H1 (cell line): ENCODE measurements at regions not wholly inside any gene's neighbourhood (a gene's known extent, or its start where the extent isn't known, plus 50 kb on each side); places are given as distances from the start of the nearest gene placed in this dataset.

Source experiments
- CTCF ChIA-PET: fragments of 300-600 bp; sonication (Branson Sonifier 250); formaldehyde crosslinking; loops from one replicate; lab custom pipeline; 2021; ENCODE audit not compliant: partially characterized antibody; lab: Charles Lee
- POLR2A ChIA-PET: fragments of 300-600 bp; sonication (Branson Sonifier 250); formaldehyde crosslinking; loops from one replicate; lab custom pipeline; 2021; ENCODE audit warnings: inconsistent platforms; ENCODE audit not compliant: partially characterized antibody; lab: Charles Lee
- DNase-seq, 2 experiments: peaks; one replicate each; pipeline versions ENCODE4 v3.0.0 to v3.0.0-alpha.2; 2010 to 2022; ENCODE audit warnings: low spot score in 2 of 2, low read depth in 1 of 2, mixed read lengths in 1 of 2
- FAIRE-seq: peaks from 2 replicates; lab custom pipeline; 2011; peaks lifted over from hg19 to GRCh38; lab: Jason Lieb, UNC
- H2AFZ ChIP-seq: 2 replicates; pipeline ENCODE4 v1.8.1; 2012; ENCODE audit warnings: low read length, inconsistent platforms
- H2AK5ac ChIP-seq: 2 replicates; pipeline ENCODE4 v1.6.1; 2013; ENCODE audit warnings: low read depth, low read length
- H2BK120ac ChIP-seq: replicated peaks from 2 replicates; pipeline ENCODE3; 2013; ENCODE audit warnings: low read depth, low read length, inconsistent platforms
- H2BK12ac ChIP-seq: 2 replicates; pipeline ENCODE4 v1.6.1; 2013; ENCODE audit warnings: low read depth, low read length
- H2BK15ac ChIP-seq: 2 replicates; pipeline ENCODE4 v1.6.1; 2013; ENCODE audit warnings: low read length
- H2BK20ac ChIP-seq: 2 replicates; pipeline ENCODE4 v1.6.1; 2013; ENCODE audit warnings: low read length
- H2BK5ac ChIP-seq: 2 replicates; pipeline ENCODE4 v1.6.1; 2013; ENCODE audit warnings: low read depth, low read length
- H3K14ac ChIP-seq: 2 replicates; pipeline ENCODE4 v1.6.1; 2013; ENCODE audit warnings: inconsistent platforms; ENCODE audit not compliant: insufficient read length
- H3K18ac ChIP-seq: 2 replicates; pipeline ENCODE4 v1.6.1; 2013; ENCODE audit warnings: low read length; ENCODE audit errors: extremely low read depth
- H3K23ac ChIP-seq: 2 replicates; pipeline ENCODE4 v1.6.1; 2013; ENCODE audit warnings: inconsistent platforms; ENCODE audit not compliant: insufficient read length
- H3K23me2 ChIP-seq: 2 replicates; pipeline ENCODE4 v1.6.1; 2013; ENCODE audit warnings: low read depth, low read length
- H3K27ac ChIP-seq: 2 replicates; pipeline ENCODE4 v1.6.1; 2011; ENCODE audit warnings: low read depth, low read length, inconsistent platforms
- H3K27me3 ChIP-seq, 4 experiments: replicated peaks in 1 of 4; 1 replicate in 1 of 4; 2 replicates in 3 of 4; pipeline versions ENCODE4 v1.6.1 to v1.8.1; 2011 to 2013; ENCODE audit warnings: low read length in 3 of 4, mild to moderate bottlenecking in 3 of 4, inconsistent platforms in 2 of 4, mixed read lengths in 2 of 4, moderate library complexity in 1 of 4; ENCODE audit not compliant: control insufficient read depth in 3 of 4, insufficient read depth in 3 of 4; ENCODE audit errors: extremely low read depth in 1 of 4
- H3K36me3 ChIP-seq, 4 experiments: 2 replicates each; pipeline versions ENCODE4 v1.6.1 to v1.8.1; 2011 to 2013; ENCODE audit warnings: mild to moderate bottlenecking in 4 of 4, low read length in 3 of 4, moderate library complexity in 2 of 4, control low read depth in 1 of 4, inconsistent platforms in 1 of 4; ENCODE audit not compliant: insufficient read depth in 4 of 4, control insufficient read depth in 2 of 4
- H3K4ac ChIP-seq: replicated peaks from 2 replicates; pipeline ENCODE3; 2013; ENCODE audit warnings: low read length, low read depth, mixed read lengths, inconsistent platforms; ENCODE audit not compliant: insufficient read length
- H3K4me1 ChIP-seq, 4 experiments: replicated peaks in 1 of 4; 1 replicate in 1 of 4; 2 replicates in 3 of 4; pipeline versions ENCODE4 v1.6.1 to v1.8.1; 2011 to 2013; ENCODE audit warnings: low read length in 3 of 4, inconsistent platforms in 2 of 4, mixed read lengths in 1 of 4; ENCODE audit not compliant: insufficient read depth in 4 of 4, control insufficient read depth in 3 of 4
- H3K4me2 ChIP-seq, 2 experiments: 2 replicates each; pipeline versions ENCODE4 v1.6.1 to v1.8.1; 2011 to 2013; ENCODE audit warnings: low read depth in 2 of 2, low read length in 2 of 2, control low read depth in 1 of 2, inconsistent platforms in 1 of 2, mild to moderate bottlenecking in 1 of 2; ENCODE audit not compliant: insufficient read depth in 1 of 2
- H3K4me3 ChIP-seq, 4 experiments: fragments of 200-600, 300-600 bp in 1 of 4; sonication (generic), shearing (Covaris generic), sonication (Bioruptor Twin) in 1 of 4; 2 replicates each; pipeline versions ENCODE4 v1.5.1 to v1.8.1; 2011 to 2016; ENCODE audit warnings: low read length in 4 of 4, low read depth in 3 of 4, control low read depth in 2 of 4, inconsistent platforms in 2 of 4, mild to moderate bottlenecking in 2 of 4, mixed read lengths in 1 of 4, moderate library complexity in 1 of 4; ENCODE audit not compliant: insufficient read depth in 2 of 4; ENCODE audit errors: extremely low read depth in 1 of 4
- H3K56ac ChIP-seq: replicated peaks from 2 replicates; pipeline ENCODE3; 2013; ENCODE audit warnings: low read depth, mild to moderate bottlenecking, mixed read lengths, low read length, inconsistent platforms; ENCODE audit not compliant: insufficient read length
- H3K79me1 ChIP-seq: 2 replicates; pipeline ENCODE4 v1.6.1; 2013; ENCODE audit warnings: low read depth, low read length, control low read depth
- H3K79me2 ChIP-seq, 2 experiments: 2 replicates each; pipeline versions ENCODE4 v1.6.1 to v1.8.1; 2012 to 2013; ENCODE audit warnings: low read length in 2 of 2, mild to moderate bottlenecking in 2 of 2, inconsistent platforms in 1 of 2; ENCODE audit not compliant: insufficient read depth in 2 of 2, control insufficient read depth in 1 of 2
- H3K9ac ChIP-seq, 4 experiments: replicated peaks in 1 of 4; 1 replicate in 1 of 4; 2 replicates in 3 of 4; pipeline versions ENCODE4 v1.6.1 to v1.8.1; 2011 to 2013; ENCODE audit warnings: low read depth in 3 of 4, low read length in 3 of 4, control low read depth in 2 of 4, mild to moderate bottlenecking in 2 of 4, moderate library complexity in 2 of 4, inconsistent platforms in 1 of 4; ENCODE audit errors: extremely low read depth in 1 of 4
- H3K9me3 ChIP-seq, 2 experiments: 2 replicates each; pipeline versions ENCODE4 v1.6.1 to v1.8.1; 2012 to 2013; ENCODE audit warnings: mild to moderate bottlenecking in 2 of 2, moderate library complexity in 2 of 2, control low read depth in 1 of 2, inconsistent platforms in 1 of 2, low read depth in 1 of 2, low read length in 1 of 2, mixed read lengths in 1 of 2; ENCODE audit not compliant: insufficient read depth in 2 of 2
- H4K20me1 ChIP-seq, 2 experiments: replicated peaks in 1 of 2; 2 replicates each; pipeline versions ENCODE3 to v1.8.1; 2011 to 2013; ENCODE audit warnings: inconsistent platforms in 2 of 2, low read length in 2 of 2, mild to moderate bottlenecking in 1 of 2; ENCODE audit not compliant: insufficient read depth in 2 of 2, control insufficient read depth in 1 of 2
- H4K5ac ChIP-seq: 2 replicates; pipeline ENCODE4 v1.6.1; 2013; ENCODE audit warnings: low read length, low read depth, mixed read lengths, inconsistent platforms; ENCODE audit not compliant: insufficient read length
- H4K8ac ChIP-seq: 2 replicates; pipeline ENCODE4 v1.8.0; 2013; ENCODE audit warnings: mild to moderate bottlenecking, moderate library complexity, low read length, inconsistent platforms; ENCODE audit not compliant: insufficient read depth; ENCODE audit errors: extremely low read depth
- H4K91ac ChIP-seq: replicated peaks from 2 replicates; pipeline ENCODE3; 2013; ENCODE audit warnings: low read length, mixed read lengths, inconsistent platforms; ENCODE audit not compliant: insufficient read length
- ATF3 ChIP-seq: IDR thresholded peaks from 2 replicates; pipeline ENCODE4 v1.6.1; 2011; ENCODE audit warnings: low read depth, mild to moderate bottlenecking, low read length; ENCODE audit not compliant: insufficient read depth
- BRCA1 ChIP-seq: IDR thresholded peaks from 2 replicates; pipeline ENCODE4 v1.6.1; 2012; ENCODE audit warnings: low read depth, low read length, improper control_type of control experiment
- CHD1 ChIP-seq: IDR thresholded peaks from 2 replicates; pipeline ENCODE4 v1.6.1; 2012; ENCODE audit warnings: low read depth, low read length, improper control_type of control experiment
- FOSL1 ChIP-seq: IDR thresholded peaks from 2 replicates; pipeline ENCODE4 v1.6.1; 2011; ENCODE audit warnings: mild to moderate bottlenecking, low read depth, low read length, moderate library complexity; ENCODE audit not compliant: insufficient read depth
- JUND ChIP-seq: IDR thresholded peaks from 2 replicates; pipeline ENCODE4 v1.6.1; 2011; ENCODE audit warnings: mild to moderate bottlenecking, improper control_type of control experiment, low read length
- KDM5A ChIP-seq: fragments of 200-600 bp; IDR thresholded peaks from 2 replicates; pipeline ENCODE4 v1.7.1; 2012; ENCODE audit warnings: mild to moderate bottlenecking, low read length, inconsistent platforms, mixed read lengths
- PHF8 ChIP-seq: fragments of 200-600 bp; sonication (generic); conservative IDR thresholded peaks from 2 replicates; pipeline ENCODE4 v1.7.1; 2012; ENCODE audit warnings: low read depth, mild to moderate bottlenecking, inconsistent platforms, low read length, moderate library complexity
- POLR2AphosphoS5 ChIP-seq: IDR thresholded peaks from 2 replicates; pipeline ENCODE4 v1.6.1; 2011; ENCODE audit warnings: low read depth, low read length
- RXRA ChIP-seq: IDR thresholded peaks from 2 replicates; pipeline ENCODE4 v1.6.1; 2011; ENCODE audit warnings: low read depth, mild to moderate bottlenecking, low read length, moderate library complexity; ENCODE audit not compliant: insufficient read depth
- WGBS, 2 experiments: shearing (Covaris generic) in 1 of 2; methylation state at CpG; one replicate each; pipeline versions ENCODE4 v1.1.6 to v1.1.7; 2013 to 2015; ENCODE audit warnings: low lambda C conversion rate in 2 of 2, mixed read lengths in 2 of 2, inconsistent platforms in 1 of 2, low coverage in 1 of 2, missing lambda C conversion rate in 1 of 2; ENCODE audit not compliant: insufficient replicate concordance in 2 of 2, insufficient coverage in 1 of 2, insufficient read length in 1 of 2; ENCODE audit errors: extremely low coverage in 1 of 2, missing lambda C conversion rate in 1 of 2; 5-methylcytosine and 5-hydroxymethylcytosine counted together
- TF ChIP-seq, protein P1 (sequence below), 3 experiments: IDR thresholded peaks; 1 replicate in 2 of 3; 2 replicates in 1 of 3; pipeline versions ENCODE4 v1.5.1 to v1.6.1; 2011; ENCODE audit warnings: low read length in 3 of 3, mild to moderate bottlenecking in 3 of 3, inconsistent platforms in 2 of 3, low read depth in 1 of 3, moderate library complexity in 1 of 3; ENCODE audit not compliant: insufficient read depth in 1 of 3; ENCODE audit errors: control extremely low read depth in 1 of 3
- TF ChIP-seq, protein P2 (sequence below): IDR thresholded peaks from 2 replicates; pipeline ENCODE4 v1.6.1; 2011; ENCODE audit warnings: low read length, improper control_type of control experiment

- no peak overlapping the region for H3K14ac ChIP-seq
- H2AFZ ChIP-seq, result no peak overlapping the region
- no peak overlapping the region for H3K23ac ChIP-seq
- no peak overlapping the region for H2BK15ac ChIP-seq
- H3K18ac ChIP-seq, result no peak overlapping the region
- no peaks in the 10 kb centered on the region for H3K79me1 ChIP-seq
- no peak overlapping the region for H3K4me2 ChIP-seq
- no peak overlapping the region for H2BK5ac ChIP-seq
- no peaks in the 10 kb centered on the region for H3K79me2 ChIP-seq
- H4K20me1 ChIP-seq, result no peaks in the 10 kb centered on the region
- ChIA-PET CTCF (no interaction called here), POLR2A (no interaction called here)
- no peaks in the 10 kb centered on the region for H3K36me3 ChIP-seq
- 91% methylated on average over 2 of the region's 2 CpGs; no CpG with 5 or more reads in 1 of the 2 experiments for WGBS, 2 experiments
- no peak overlapping the region for H4K91ac ChIP-seq
- H2BK12ac ChIP-seq, result no peak overlapping the region
- no peak for DNase-seq
- H3K56ac ChIP-seq, result no peak overlapping the region
- H2AK5ac ChIP-seq, result no peak overlapping the region
- H2BK20ac ChIP-seq, result no peak overlapping the region
- H3K4me3 ChIP-seq, result no peak overlapping the region
- no peak overlapping the region for H2BK120ac ChIP-seq
- no peaks in the 10 kb centered on the region for H3K9me3 ChIP-seq
- no peaks in the 10 kb centered on the region for H3K4me1 ChIP-seq
- no peak overlapping the region for H4K5ac ChIP-seq
- no peak overlapping the region for H3K9ac ChIP-seq
- FAIRE-seq, result no peak
- H3K23me2 ChIP-seq, result no peaks in the 10 kb centered on the region
- no peak overlapping the region for H4K8ac ChIP-seq
- H3K4ac ChIP-seq, result no peak overlapping the region
- no peak overlapping the region for H3K27ac ChIP-seq
- H3K27me3 ChIP-seq, result no peaks in the 10 kb centered on the region
- TF ChIP-seq, protein P1, sequence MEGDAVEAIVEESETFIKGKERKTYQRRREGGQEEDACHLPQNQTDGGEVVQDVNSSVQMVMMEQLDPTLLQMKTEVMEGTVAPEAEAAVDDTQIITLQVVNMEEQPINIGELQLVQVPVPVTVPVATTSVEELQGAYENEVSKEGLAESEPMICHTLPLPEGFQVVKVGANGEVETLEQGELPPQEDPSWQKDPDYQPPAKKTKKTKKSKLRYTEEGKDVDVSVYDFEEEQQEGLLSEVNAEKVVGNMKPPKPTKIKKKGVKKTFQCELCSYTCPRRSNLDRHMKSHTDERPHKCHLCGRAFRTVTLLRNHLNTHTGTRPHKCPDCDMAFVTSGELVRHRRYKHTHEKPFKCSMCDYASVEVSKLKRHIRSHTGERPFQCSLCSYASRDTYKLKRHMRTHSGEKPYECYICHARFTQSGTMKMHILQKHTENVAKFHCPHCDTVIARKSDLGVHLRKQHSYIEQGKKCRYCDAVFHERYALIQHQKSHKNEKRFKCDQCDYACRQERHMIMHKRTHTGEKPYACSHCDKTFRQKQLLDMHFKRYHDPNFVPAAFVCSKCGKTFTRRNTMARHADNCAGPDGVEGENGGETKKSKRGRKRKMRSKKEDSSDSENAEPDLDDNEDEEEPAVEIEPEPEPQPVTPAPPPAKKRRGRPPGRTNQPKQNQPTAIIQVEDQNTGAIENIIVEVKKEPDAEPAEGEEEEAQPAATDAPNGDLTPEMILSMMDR (IDR thresholded peaks at IDR 0.05; ENCODE audit: control extremely low read depth in 1 of 3, insufficient read depth in 1 of 3, low read depth in 1 of 3, low read length in 3 of 3), result no peak
- TF ChIP-seq JUND (no peak), ATF3 (no peak), CHD1 (no peak), KDM5A (no peak), BRCA1 (no peak), PHF8 (no peak), FOSL1 (no peak), POLR2AphosphoS5 (no peak), RXRA (no peak)
- TF ChIP-seq, protein P2, sequence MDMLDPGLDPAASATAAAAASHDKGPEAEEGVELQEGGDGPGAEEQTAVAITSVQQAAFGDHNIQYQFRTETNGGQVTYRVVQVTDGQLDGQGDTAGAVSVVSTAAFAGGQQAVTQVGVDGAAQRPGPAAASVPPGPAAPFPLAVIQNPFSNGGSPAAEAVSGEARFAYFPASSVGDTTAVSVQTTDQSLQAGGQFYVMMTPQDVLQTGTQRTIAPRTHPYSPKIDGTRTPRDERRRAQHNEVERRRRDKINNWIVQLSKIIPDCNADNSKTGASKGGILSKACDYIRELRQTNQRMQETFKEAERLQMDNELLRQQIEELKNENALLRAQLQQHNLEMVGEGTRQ, result no peak
Observed at GRCh38 chr4:106652095-106652494, 283.5 kb upstream of the GIMD1 start.
